Stimulated activated naive CD8-positive, alpha-beta T cell treated with anti-CD3 and anti-CD28 coated beads, Interleukin-15, amount 100 ng/mL, for 72 hours (primary cell): ENCODE measurements at regions not wholly inside any gene's neighbourhood (a gene's known extent, or its start where the extent isn't known, plus 50 kb on each side); places are given as distances from the start of the nearest gene placed in this dataset.
A peak's percentile ranks its signal among the peaks of the same experiment; 100 is the strongest.

Experiments
- ATAC-seq: fragments of 150-1000 bp; cut with Tn5 transposase; 2 replicates; pipeline ENCODE4 v1.10.0; 2021; ENCODE audit warnings: mild to moderate bottlenecking, moderate library complexity
- DNase-seq, 2 donors: peaks; one replicate each; pipeline ENCODE4 v3.0.0; 2021 to 2022
- H3K27ac Mint-ChIP-seq, 2 donors: one replicate each; pipeline ENCODE4 v1.8.0; 2022; ENCODE audit warnings: mild to moderate bottlenecking in 2 of 2, mixed read lengths in 2 of 2, moderate library complexity in 2 of 2
- H3K27me3 Mint-ChIP-seq: one replicate; pipeline ENCODE4 v1.8.0; 2022; ENCODE audit warnings: mixed read lengths
- H3K4me1 Mint-ChIP-seq: one replicate; pipeline ENCODE4 v1.8.0; 2022; ENCODE audit warnings: mild to moderate bottlenecking, mixed read lengths
- H3K4me3 Mint-ChIP-seq, 2 donors: one replicate each; pipeline ENCODE4 v1.8.0; 2022; ENCODE audit warnings: mild to moderate bottlenecking in 2 of 2, mixed read lengths in 2 of 2, moderate library complexity in 1 of 2
- H3K9me3 Mint-ChIP-seq, 2 donors: one replicate each; pipeline ENCODE4 v1.8.0; 2022; ENCODE audit warnings: mixed read lengths in 2 of 2

DNA sequence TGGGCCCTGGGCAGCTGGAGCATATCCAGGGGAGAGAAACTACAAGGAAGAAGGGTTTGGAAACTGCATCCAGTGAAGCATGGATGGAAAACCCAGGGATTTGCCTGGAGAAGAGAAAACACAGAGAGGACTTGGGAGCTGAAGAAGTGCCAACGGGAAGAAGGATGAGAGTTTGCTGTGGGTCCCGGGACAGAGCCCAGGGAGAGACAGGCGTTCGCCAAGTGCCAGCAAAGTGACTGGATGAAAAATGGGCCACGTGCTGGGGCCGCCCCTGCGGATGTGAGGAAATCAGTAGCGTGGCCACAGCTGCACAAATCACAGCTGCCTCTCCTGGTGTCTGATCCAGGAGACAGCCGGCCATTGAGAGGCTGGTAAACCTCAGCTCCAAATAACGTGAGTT is 70.4 kb downstream of the HES1 start:
- Mint-ChIP-seq H3K9me3 (no peaks in the 10 kb centered on the region), H3K27me3 (peaks cover 46% of the 10 kb centered on the region), H3K27ac (no peak overlapping the region), H3K4me3 (peak overlapping the region; percentile 10 to 41), H3K4me1 (peaks cover 19% of the 10 kb centered on the region)
- no peak for DNase-seq
- ATAC-seq: no peak

DNA sequence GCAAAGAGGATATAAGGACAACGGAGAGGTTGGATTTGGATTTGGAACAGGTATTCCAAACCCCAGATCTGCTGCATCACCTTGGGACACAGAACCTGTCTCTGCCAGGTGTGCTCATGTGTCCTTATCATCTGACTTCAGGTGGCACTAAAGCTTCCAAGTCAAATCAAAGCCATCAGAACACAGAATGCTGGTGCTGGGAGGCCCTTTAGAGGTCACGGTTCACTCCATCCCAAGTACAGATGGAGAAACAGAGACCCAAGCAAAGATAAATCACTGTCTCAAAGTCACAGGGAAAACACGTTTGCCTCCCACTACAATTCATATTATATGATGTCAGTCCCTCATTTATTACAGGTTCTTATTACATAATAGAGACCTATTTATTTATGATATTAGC is 72.8 kb downstream of the HES1 start:
- Mint-ChIP-seq H3K4me3 (no peak overlapping the region), H3K9me3 (no peaks in the 10 kb centered on the region), H3K4me1 (peaks cover 13% of the 10 kb centered on the region), H3K27me3 (peaks cover 54% of the 10 kb centered on the region), H3K27ac (no peak overlapping the region)
- ATAC-seq (no peak), DNase-seq (no peak)

DNA sequence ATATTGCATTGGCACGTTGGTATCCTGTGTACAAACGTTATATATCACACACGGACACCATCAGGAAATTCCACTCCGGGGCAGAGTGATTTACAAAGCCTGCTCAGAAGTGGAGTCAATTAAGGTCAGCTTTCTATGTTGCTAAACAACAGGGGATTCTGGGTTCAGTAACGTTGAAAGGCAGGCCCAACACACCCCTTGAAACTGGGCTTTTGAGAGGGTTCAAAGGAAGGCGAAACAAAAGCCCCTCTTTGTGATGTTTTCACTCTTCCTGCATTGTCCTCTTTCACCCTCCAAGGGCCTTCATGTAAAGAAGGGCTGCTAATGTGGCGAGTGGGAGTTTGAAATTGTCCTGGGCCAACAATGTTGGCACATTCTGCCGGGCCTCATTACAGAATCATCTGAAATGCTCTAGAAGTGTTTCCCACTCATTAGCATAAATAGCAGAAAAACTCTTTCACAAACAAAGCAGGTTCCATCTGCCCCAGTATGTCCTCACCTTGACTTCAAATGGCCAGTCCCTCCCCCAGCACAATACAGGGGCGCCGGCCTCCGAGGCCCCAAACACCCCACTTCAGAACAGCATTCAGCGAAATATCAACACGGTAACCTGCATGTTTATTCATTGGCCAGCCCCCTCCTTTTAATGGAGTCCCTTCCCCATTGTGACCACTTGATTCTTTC is 76.4 kb downstream of the HES1 start:
- DNase-seq (no peak), ATAC-seq (no peak)
- no peak overlapping the region for H3K27ac Mint-ChIP-seq
- no peaks in the 10 kb centered on the region for H3K4me1 Mint-ChIP-seq
- H3K4me3 Mint-ChIP-seq: no peak overlapping the region
- no peaks in the 10 kb centered on the region for H3K9me3 Mint-ChIP-seq
- H3K27me3 Mint-ChIP-seq: peaks cover 21% of the 10 kb centered on the region

DNA sequence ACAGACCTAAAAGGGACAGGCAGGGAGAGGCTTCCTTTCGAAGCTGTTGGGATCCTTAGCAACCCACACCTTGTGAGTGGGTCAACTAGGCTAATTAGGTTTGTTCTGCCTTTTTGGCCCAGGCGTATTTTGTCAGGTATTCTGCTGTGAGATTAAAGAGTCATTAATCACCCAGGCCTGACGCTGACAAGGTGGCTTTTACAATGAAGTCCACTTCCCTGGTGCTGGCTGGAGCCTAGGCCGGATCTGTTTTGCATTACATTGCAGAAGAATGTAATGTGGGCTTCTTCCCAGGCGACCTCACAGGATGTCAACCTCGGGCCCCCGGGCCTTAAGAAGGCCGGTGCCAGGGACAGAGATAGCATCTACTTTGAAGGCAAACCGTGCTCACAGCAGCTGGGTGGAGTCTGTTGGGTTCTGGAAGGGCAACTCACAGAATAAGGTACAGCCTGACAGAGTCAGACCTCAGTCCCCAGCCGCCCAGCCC is 76.9 kb downstream of the HES1 start:
- no peak overlapping the region for H3K27ac Mint-ChIP-seq
- DNase-seq: no peak
- no peaks in the 10 kb centered on the region for H3K9me3 Mint-ChIP-seq
- no peak for ATAC-seq
- no peaks in the 10 kb centered on the region for H3K4me1 Mint-ChIP-seq
- no peak overlapping the region for H3K4me3 Mint-ChIP-seq
- peaks cover 19% of the 10 kb centered on the region for H3K27me3 Mint-ChIP-seq

DNA sequence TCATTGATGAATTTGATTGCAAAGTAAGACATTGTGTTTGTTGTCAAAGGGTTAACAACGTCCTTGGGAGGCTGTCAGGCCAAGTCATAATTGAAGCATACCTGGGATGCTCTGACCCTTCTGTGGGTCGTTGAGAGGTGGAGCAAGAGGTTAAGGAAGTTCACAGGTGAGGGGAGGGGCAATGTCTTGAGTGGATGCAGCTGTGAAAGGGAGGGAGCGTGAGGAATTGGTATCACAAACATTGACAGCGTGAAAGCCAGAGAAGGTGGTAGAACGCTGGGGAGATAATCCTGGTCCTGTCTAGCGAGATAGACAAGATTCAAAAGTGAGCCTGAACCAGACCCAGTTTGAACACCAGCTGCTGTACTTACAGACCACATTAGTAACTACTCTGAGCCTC is 79.4 kb downstream of the HES1 start:
- no peak overlapping the region for H3K4me3 Mint-ChIP-seq
- H3K27me3 Mint-ChIP-seq: peaks cover 28% of the 10 kb centered on the region
- no peak for DNase-seq
- no peak for ATAC-seq
- no peaks in the 10 kb centered on the region for H3K9me3 Mint-ChIP-seq
- no peak overlapping the region for H3K27ac Mint-ChIP-seq
- no peaks in the 10 kb centered on the region for H3K4me1 Mint-ChIP-seq

DNA sequence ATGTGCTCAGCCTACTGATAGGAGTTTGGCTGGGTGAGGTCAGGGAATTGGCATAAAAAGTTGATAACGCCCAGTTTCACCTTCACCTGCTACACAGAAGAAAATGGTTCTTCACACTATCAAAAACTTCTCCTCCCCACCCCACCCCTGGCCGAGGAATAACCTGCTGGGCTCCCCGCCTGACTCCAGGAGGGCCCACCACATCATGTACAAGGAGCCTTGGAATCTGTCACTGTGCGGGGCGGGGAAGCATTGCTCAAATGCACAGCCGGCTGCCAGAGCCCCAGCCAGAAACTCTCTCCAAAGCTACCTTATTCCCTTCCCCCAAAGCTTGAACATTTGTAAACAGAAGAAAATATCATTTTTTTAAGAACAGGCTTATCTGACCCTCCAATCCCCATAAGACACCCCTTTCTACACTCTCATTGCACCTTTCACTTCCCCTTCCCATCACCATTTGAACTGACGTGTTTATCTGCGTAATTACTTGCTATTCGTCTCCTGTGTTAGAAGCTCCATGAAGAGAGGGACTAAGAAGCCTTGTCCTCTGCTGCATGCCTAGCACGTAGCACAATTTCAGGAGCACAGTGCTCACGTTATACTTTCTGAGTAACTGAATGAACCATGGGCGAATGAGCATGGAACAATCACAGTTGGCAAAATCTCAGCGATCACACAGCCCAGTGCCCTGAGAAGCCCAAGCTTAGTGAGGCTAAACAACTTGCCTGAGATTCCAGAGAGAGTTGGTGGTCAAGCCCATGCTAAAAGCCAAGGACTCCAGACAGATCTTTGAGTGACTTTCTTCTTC is 82.9 kb downstream of the HES1 start:
- no peak overlapping the region for H3K27ac Mint-ChIP-seq
- ATAC-seq (no peak), DNase-seq (no peak)
- H3K4me3 Mint-ChIP-seq: no peak overlapping the region
- no peaks in the 10 kb centered on the region for H3K9me3 Mint-ChIP-seq
- peaks cover 14% of the 10 kb centered on the region for H3K27me3 Mint-ChIP-seq
- peaks cover under 1% of the 10 kb centered on the region for H3K4me1 Mint-ChIP-seq

DNA sequence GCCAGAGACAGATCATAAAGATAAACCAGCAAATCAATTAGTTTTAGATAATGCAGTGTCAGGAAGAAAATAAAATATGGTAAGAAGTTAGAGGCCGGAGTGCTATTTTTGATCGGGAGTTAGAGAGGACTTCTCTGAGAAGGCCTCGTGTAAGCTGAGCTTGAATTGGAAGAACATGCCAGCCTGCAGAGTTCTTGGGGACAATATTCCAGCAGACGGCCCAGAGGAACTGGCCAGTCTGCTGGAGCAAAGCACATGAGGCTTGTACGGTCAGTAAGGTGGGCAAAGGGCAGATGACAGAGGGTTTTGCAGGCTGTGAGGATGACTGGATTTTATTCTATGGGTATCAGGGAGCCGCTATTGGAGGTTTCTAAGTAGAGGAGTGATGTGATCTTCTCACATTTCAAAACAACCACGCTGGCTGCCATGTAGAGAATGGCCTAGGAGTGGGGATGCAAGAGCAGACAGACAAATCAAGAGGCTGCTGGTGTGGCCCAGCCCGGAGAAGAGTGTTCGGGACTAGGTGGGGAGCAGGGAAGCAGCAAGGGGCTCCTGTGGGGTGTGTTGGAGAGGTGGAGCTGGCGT is 84.0 kb downstream of the HES1 start:
- Mint-ChIP-seq H3K4me3 (no peak overlapping the region), H3K27me3 (peaks cover 25% of the 10 kb centered on the region), H3K4me1 (peaks cover 11% of the 10 kb centered on the region), H3K27ac (no peak overlapping the region), H3K9me3 (no peaks in the 10 kb centered on the region)
- ATAC-seq (no peak), DNase-seq (no peak)

DNA sequence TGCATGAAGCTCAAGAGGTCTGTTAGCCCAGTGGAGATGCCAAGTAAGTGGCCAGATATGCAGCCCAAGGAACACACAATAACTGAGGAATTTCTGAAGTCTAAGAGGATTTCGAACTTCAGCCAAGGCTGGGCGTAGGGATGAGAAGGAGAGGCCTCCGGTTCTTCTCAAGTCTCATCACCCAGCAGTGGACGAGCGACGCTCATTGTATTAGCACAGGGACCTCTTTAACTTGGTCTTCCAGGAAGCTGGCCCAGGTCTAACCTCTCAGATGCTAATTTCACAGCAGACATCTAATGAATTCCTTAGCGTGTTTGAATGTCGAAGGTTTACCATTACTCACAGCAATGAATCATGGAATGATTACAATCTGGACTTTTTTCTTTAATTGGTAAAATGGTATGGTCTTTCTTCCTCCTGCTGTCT is 85.0 kb downstream of the HES1 start:
- Mint-ChIP-seq H3K4me3 (no peak overlapping the region), H3K9me3 (no peaks in the 10 kb centered on the region), H3K27ac (no peak overlapping the region), H3K4me1 (peaks cover 11% of the 10 kb centered on the region), H3K27me3 (peaks cover 35% of the 10 kb centered on the region)
- ATAC-seq (no peak), DNase-seq (no peak)

DNA sequence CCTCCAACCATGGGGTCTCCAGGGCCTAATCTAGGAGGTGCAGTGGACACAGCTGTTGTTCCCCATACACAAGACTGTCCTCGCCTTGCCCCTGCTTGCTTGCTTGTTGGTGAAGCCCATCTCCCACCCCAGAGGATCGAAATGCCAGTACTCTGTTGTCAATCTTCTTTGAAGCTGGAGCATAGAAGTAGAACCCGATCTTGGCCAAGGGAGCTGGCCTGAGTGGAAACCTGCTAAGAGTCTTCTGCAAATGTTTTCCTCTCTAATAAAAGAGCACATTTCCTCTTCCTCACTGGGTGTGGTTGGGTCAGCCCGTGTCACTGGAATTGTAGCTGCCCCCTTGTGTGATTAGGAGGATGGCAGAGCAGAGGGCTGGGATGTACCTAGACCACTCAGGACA is 85.4 kb downstream of the HES1 start:
- no peaks in the 10 kb centered on the region for H3K9me3 Mint-ChIP-seq
- no peak overlapping the region for H3K4me3 Mint-ChIP-seq
- peaks cover 11% of the 10 kb centered on the region for H3K4me1 Mint-ChIP-seq
- no peak for ATAC-seq
- H3K27ac Mint-ChIP-seq: no peak overlapping the region
- DNase-seq: no peak
- H3K27me3 Mint-ChIP-seq: peaks cover 39% of the 10 kb centered on the region

DNA sequence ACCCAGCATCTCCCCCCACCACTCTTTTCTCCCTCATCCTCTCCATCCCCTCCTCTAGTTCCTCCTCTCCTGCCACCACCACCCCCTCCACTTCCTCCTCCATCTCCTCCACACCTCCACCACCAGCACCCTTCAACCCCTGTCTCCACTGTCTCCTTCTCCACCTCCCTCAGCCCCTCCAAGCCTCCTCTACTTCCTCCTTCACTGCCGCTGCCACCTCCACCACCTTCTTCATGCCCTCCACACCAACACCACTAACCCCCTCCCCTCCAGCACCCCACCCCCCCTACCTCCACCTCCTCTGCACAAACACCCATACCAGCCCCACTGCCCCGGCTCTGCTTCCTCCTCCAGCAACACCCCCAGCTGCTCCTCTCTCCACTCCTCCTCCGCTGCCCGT is 88.0 kb downstream of the HES1 start:
- no peak overlapping the region for H3K4me3 Mint-ChIP-seq
- DNase-seq (no peak), ATAC-seq (no peak)
- peaks cover 54% of the 10 kb centered on the region for H3K27me3 Mint-ChIP-seq
- H3K4me1 Mint-ChIP-seq: peaks cover 11% of the 10 kb centered on the region
- no peaks in the 10 kb centered on the region for H3K9me3 Mint-ChIP-seq
- H3K27ac Mint-ChIP-seq: no peak overlapping the region

DNA sequence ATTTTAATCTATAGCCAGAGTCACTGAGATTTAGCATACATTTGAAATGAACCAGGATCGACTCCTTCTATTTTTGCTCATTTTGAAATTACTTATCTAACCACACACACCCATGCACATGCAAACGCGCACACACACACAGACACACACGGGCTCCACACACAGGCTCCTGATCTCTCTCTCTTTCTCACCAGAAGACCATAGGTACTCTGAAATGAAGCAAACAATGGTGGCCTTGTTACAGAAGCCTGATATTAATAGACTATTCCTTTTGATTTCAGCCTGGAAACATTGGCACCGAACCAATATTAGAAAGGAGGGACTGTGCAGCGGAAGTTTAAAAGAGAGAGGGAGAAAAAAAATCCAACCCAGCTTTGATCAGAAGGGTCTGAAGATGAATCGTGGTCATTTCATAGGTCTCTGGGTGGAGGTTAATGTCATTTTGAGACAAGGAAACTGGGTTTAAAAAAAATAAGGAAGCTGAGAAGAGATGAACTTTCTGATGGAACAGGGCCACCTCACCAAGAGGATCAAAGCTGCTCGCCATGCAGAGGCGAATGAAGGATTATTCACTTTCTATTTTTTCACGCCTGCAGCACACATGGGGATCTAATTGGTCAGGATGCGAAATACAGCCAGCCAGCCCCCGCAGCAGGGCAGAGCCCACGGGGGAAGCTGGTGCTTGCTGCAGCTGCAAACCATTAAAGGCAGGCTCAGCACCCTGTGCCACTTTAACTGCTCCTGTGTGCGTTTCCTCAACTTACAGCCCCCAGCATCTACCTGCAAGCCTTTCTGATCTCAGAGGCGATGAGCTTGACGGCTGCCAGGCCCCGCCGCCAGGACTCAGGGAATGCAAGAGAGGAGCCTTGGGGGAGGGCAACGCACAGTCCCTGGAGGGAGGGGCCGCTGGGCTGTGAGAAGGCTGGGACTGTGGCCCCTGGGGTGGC is 88.8 kb downstream of the HES1 start:
- H3K4me1 Mint-ChIP-seq: peaks cover 15% of the 10 kb centered on the region
- H3K4me3 Mint-ChIP-seq: no peak overlapping the region
- DNase-seq: no peak
- H3K9me3 Mint-ChIP-seq: no peaks in the 10 kb centered on the region
- peaks cover 51% of the 10 kb centered on the region for H3K27me3 Mint-ChIP-seq
- ATAC-seq: no peak
- H3K27ac Mint-ChIP-seq: no peak overlapping the region

DNA sequence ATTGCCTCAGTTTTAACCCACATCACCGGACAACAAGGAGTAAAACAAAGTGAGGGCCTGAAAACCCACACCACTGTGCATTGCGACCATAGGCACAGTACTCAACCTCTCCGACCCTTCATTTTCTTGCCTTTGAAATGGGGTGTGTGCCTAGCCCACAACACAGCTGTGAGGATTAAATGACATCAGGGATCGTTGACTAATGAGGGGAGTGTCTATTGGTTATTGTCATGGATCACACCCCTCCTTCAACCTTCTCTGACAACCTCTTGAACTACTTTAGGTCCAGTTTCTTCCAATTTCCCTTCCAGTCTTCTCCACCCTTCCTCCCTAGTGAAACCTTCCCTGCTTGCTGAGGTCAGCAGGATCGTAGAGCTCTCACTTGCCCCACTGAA is 89.5 kb downstream of the HES1 start:
- no peaks in the 10 kb centered on the region for H3K9me3 Mint-ChIP-seq
- no peak for ATAC-seq
- H3K4me1 Mint-ChIP-seq: peaks cover 17% of the 10 kb centered on the region
- H3K27me3 Mint-ChIP-seq: peaks cover 44% of the 10 kb centered on the region
- no peak overlapping the region for H3K27ac Mint-ChIP-seq
- DNase-seq: no peak
- no peak overlapping the region for H3K4me3 Mint-ChIP-seq

DNA sequence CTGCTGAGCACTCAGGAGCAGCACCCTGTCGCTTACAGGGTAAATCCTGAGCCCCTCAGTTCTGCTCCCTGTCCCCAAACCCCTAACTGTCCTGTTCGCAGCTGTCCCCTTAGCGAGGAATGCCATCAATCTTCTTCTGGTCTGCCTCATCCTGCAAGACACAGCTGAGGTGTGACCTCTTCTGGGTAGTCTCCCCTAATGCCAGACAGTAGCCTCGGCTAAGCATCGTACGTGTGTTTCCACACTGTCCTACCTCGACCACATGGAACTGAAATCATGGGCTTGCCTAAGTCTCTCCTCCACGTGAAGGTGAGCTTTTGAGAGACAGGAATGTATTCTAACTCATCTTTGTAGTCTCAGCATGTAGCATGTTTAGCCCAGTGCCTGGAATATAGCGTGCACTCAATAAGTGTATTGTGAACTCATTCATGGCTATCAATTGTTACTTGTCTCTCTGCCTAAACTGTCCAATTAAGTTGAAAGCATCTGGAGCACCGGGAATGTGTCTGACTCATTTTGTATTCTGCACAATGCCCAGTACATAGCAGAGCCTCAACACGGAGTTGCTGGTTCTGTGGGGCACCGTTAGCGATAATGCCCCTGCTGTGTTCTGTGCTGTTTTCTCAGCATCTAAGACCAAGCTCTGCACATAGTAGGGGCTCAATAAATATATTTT is 90.2 kb downstream of the HES1 start:
- no peak for DNase-seq
- no peak overlapping the region for H3K4me3 Mint-ChIP-seq
- peaks cover 44% of the 10 kb centered on the region for H3K27me3 Mint-ChIP-seq
- no peak overlapping the region for H3K27ac Mint-ChIP-seq
- peaks cover 17% of the 10 kb centered on the region for H3K4me1 Mint-ChIP-seq
- H3K9me3 Mint-ChIP-seq: no peaks in the 10 kb centered on the region
- no peak for ATAC-seq

DNA sequence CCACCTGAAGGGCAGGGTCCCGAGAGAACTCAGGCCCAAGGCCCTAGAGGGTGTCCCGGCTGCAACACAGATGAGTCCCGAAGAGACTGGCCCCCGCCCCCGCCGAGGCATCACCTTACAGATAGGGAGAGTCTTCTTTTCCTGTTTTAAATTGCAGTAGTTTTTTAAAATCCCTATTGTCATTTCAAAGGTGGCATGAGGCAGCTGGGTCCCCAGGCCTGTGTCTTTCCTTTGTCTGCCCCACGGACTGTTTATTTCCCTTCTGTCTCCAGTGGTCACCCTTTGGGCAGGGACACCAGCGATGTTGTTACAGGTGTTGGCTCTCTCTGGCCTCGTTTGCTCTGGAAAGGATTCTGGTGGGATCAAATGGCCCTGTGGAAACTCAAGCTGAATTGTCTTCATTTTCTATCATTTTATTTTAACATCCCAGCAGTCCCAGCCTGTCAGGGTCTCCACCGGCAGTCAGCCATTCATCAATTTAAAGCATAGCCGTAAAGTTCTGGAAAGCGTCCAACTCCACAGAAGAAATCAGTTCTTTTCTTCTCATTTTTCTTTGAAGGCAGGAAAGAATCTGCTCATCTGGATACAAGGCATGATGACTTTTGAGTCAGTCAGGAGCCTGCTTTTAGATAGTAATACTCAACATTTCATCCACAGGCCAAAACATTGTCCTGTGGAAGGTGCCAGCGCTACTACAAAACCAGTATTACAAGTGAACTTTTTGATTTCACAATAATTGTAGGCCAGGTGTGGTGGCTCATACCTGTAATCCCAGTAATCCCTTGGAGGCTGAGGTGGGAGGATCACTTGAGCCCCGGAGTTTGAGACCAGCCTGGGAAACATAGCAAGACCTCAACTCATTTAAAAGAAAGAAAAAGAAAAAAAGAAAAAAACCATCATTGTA is 96.2 kb downstream of the HES1 start:
- no peak for ATAC-seq
- Mint-ChIP-seq H3K27ac (peak overlapping the region in 1 of 2 donors; percentile 83), H3K9me3 (peaks cover 0 to 6% of the 10 kb centered on the region in 2 donors), H3K27me3 (peaks cover 18% of the 10 kb centered on the region), H3K4me1 (peaks cover 7% of the 10 kb centered on the region), H3K4me3 (no peak overlapping the region)
- DNase-seq: no peak
